ENCODE measurements at regions not wholly inside any gene's neighbourhood (a gene's known extent, or its start where the extent isn't known, plus 50 kb on each side); places are given as distances from the start of the nearest gene placed in this dataset.

DNA sequence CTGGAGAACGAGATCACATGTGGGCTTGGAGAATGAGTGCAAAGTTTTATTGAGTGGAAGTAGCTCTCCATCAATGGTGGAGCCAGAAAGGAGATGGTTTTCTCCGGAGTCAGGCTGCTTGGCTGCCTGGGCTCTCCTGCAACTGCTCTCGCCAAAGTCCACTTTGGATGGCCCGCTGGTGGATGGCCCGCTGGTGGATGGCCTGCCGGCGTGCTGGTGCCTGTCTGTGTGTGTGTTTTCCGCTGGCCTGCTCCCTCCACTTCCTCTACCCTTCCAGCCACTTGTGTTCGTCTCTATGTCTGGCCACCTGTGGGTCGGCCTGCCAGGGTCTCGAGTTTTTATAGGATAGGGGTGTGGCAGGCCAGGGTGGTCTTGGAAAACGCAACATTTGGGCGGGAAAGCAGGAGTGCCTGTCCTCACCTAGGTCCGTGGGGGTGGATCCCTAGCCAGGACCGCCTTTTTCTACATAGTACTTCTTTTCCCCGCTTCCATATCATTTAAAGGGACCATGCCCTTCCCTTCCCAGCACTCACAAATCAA lies 1292.1 kb upstream of the PIK3C3 start:
- no peak for DNase-seq (ENCODE audit: low spot score)

DNA sequence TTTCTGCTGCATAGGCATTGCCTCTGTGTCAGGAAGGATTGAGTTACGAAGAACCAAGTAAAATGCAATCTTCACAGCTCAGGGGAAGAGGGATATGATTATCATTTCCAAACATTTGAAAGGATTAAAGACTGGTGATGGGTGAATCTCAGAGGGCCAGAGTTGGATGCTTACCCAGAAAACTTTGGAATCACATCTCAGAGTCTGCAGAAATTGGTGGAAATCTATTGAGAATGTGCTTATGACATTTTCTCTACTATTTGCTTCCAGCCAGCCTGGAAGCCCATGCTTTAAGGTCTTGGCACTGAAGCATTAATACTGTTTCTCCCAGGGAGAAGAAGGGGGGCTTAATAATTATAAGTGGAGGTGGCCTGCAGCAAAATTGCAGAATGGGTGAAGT lies 1301.4 kb upstream of the PIK3C3 start:
- DNase-seq (ENCODE audit: low spot score) = no peak

DNA sequence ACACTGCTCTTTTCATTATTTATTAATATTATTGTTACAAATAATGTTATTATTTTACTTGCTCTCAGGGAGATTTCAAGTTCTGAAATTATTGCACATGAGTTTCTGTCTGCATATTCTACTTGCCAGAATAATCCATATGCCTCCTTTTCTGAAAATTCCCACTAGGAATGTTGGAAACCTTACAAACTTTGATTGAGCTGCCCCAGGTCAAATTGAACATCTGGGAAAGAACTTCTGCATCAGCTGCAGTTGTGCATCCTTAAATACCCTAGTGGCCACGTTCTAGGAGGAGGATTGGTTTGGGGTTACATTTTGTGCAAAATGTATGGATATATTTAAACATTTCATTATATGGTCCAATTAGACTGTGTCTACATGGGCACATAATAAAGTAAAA lies 1302.7 kb upstream of the PIK3C3 start:
- DNase-seq (ENCODE audit: low spot score) = no peak

DNA sequence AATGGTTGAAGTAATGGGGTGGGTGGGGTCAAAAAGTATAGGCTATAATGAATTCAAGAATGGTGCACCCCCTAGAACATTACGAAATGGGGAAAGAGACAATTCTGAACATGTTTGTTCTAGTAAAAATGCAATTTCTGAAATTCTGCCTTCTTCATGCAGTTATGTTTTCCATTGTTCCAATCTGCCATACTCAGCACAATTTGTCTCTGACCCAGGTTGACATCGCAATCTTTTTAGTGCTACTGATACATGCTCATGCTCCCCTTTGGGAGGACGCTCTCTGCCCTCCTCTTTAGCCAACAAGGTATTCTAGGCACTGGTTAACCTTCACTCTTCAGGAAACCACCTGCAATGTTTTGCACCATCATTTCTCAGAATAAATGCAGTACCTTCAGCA lies 1303.9 kb upstream of the PIK3C3 start:
- DNase-seq (ENCODE audit: low spot score) = no peak

DNA sequence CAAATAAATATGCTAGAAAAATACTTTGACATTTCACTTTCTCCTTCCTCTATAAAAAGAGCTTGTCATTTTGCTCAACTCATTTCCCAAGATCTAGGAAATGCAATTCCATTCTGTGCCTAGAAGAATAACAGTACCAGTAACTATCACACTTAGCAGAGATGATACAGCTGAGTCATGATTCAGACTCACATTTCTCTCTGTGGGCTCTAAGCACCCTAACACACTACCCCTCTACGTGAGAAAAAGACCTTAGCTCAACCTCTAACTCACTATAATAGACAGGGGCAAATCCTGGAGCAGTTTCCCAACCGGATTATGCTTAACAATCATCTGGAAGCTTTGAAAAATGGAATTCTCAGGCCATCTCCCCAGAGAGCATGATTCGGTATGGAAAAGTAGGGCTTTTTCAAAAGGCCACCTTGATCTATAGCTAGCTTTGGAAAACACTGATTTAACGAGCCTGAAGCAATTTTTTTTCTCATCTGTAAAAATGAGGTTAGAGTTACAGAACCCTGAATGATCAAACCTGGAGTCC lies 1312.3 kb upstream of the PIK3C3 start:
- no peak for DNase-seq (ENCODE audit: low spot score)

DNA sequence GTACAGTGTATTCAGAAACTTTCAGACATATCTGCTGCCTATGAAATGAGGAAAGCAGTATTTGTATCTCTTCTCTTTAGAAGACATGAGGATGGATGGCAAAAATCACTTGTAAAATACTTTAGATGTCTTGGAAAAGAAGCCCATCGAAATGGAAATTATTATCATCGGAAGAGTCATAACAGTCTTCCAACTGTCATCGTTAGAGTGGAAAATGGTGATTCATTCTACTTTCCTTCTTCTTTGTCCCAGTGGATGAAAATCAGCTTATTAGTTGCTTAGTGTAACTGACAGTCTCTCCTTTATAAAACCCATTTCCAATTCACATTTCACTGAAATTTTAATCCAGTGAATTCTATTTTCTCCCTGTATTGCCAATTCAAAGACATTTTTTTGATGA lies 1323.7 kb upstream of the PIK3C3 start:
- no peak for DNase-seq (ENCODE audit: low spot score)

DNA sequence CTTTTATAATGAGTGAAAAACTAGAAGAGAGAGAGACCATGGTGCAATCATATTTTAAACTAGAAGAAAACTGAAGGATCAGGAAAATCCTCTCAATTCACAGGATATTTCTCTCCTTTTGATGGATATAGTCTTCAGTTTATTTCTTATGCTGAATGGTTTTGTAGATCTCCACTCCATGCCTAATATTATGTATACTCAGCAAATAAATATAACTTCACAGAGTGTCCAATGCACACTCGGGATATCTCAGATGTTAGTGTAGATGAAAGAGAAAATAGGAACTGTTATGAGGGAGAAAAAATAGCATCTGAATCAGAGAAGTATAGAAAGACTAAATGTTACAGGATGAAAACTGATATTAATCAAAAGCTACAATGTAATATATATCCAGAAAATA lies 1324.5 kb upstream of the PIK3C3 start:
- no peak for DNase-seq (ENCODE audit: low spot score)

DNA sequence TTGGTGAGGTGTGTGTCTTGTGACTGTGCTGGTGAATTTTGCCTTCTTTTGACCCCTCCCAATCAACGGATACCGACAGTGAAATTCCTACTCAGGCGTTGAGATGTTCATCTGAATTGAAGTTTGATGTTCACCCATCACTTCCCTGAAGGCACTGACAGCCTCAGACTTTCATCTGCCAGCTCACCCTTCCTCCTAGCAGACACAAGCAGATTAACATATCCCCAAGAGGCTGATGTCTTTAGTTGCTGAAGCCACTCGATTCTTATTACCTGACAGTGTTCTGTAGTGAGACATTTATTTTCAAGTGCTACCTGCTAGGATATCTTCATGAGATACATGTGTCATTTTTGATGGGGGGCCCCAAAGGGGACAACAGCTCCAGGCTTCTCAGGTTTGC lies 1330.1 kb upstream of the PIK3C3 start:
- DNase-seq (ENCODE audit: low spot score) = no peak

DNA sequence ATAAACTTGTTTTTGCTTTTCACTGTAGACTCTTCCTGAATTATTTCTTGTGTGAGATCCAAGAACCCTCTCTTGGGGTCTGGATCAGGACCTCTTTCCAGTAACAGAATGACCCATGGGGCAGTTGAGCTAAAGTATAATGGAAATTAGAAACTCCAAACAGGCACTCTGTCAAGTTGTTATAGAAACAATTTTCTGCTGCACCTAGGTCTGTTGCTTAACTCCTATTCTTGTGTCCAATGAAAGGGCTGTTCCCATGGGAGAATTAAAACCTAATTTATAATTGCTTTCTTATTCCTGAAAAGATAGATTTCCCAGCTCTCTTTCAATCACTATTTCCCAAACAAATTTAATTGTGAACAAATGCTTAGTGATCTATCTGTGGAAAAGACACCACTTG lies 1341.3 kb upstream of the PIK3C3 start:
- DNase-seq (ENCODE audit: low spot score) = no peak

DNA sequence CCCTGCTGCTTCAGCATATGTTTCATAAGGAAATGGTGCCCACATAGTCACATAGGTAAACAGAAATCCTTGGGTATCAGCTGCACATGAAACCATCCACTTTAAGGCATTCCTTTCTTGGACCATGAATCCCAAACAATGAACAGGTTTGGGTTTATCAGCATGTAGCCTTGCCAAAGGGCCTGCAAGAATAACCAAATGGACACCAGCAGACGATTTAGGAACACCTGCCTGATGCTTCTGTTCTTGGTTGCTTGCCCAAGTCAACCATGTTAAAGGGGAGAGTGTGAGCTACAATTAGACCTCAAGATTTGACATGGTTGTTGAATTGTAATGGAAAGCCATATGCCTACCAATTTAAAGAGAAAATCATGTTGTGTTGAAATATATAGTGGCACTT lies 1342.7 kb upstream of the PIK3C3 start:
- DNase-seq (ENCODE audit: low spot score) = no peak

DNA sequence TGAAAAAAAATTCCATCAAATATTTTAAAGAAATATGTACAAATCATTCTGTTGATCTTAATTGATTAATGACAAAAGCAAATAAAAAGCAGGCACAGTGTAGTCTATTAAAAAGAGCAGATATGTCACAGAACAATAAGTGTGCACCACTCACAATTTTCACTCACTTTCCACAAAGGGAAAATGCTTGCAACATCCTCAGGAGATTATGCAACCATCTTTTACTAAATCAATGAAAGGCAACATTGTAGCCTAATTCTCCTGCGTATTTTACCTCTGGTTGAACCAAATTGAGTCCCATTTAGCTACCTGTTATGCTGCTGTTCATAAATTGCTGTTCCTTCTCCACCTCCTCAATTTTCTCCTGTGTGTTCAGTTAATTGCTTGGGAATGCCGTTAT lies 1346.8 kb upstream of the PIK3C3 start:
- no peak for DNase-seq (ENCODE audit: low spot score)

DNA sequence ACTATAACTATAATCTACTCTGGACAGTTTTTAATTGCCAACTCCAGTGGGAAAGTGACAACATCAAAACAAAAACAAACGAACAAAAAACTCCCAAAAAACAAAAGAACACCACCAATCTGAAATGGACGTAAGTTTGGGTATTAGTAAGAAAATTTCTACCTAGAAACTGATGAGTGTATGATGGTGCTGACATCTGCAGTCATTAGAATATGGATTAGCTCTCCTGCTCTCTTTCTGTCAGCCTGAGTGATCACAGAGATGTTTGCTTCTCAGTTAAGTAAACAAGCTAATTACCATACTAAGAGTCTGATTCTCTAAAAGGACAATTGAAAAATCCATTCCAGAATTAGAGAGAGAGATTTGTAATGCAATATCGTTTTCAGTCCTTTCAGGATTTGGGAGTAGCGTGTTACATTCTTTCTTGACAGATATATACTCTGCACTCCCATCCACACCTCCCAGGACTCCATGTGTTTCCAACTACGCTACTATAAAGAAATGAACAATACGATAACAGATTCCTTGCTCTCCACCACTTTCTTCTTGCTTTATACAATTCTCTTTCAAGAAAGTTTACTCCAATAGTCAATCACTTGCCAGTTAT lies 1347.4 kb upstream of the PIK3C3 start:
- no peak for DNase-seq (ENCODE audit: low spot score)

DNA sequence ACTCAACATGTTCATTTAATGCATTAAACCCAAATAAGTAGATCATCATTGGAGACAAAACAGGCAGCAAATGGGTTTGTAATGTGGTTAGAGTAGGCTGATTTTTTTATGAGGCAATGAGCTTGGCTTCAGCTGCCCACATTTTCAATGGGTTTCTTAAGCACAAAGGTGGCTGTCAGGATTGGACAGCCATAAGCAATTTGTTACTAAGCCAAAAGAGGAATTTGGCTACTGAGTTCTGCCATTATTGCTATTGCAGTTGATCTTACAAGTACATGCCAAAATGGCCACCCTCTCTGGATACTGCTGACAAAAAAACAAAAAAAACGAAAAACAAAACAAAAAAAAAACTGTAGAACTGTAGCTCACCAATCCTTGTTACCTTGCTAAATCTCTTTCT lies 1348.0 kb upstream of the PIK3C3 start:
- no peak for DNase-seq (ENCODE audit: low spot score)

DNA sequence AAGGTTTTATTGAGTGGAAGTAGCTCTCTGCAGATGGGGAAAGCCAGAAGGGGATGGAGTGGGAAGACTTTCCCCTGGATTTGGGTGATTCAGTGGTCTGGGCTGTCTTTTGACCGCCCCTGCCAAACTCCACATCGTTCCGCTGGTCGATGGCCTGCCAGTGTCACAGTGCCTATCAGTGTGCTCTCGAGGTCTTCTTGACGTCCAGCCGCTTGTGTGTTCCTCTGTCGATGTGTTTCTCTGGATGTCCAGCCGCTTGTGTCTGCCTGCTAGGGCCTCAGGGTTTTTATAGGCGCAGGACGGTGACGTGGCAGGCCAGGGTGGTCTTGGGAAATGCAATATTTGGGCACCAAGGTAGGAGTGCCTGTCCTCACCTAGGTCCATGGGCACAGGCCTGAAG lies 1371.4 kb upstream of the PIK3C3 start:
- no peak for DNase-seq (ENCODE audit: low spot score)

DNA sequence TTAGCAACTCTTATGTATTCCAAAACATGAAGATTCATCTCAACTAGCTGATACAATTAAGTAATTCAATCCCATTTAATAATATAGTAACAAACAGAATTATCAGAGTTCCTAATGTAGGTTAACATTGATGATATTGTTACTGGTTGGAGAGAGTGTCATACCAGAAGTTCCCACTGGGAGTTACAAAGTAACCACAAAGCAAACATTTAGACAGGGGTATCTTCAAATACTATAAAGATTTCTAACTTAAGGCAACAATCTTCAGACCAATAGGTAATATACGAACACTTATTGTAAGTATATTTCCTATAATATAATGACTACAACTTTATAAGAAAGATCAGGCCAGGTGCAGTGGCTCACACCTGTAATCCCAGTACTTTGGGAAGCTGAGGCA lies 1372.9 kb upstream of the PIK3C3 start:
- DNase-seq (ENCODE audit: low spot score) = no peak

DNA sequence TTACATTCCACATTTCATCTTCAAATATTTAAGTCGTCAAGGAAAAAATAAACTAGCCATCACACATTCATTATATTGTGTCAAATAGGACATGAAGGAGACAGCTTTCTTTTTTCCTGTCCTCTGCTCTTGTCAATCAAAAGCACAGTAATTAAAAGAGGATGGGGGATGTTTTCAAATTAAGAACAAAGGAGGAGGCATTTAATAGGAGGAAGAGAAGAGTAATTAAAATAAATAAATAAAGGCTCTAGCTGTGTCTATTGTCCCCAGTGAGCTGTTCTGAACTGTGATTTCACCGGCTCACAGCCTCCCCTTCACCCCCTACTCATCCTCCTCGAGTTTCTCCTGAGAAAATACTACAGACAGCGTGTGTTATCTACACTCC lies 1377.1 kb upstream of the PIK3C3 start:
- no peak for DNase-seq (ENCODE audit: low spot score)

DNA sequence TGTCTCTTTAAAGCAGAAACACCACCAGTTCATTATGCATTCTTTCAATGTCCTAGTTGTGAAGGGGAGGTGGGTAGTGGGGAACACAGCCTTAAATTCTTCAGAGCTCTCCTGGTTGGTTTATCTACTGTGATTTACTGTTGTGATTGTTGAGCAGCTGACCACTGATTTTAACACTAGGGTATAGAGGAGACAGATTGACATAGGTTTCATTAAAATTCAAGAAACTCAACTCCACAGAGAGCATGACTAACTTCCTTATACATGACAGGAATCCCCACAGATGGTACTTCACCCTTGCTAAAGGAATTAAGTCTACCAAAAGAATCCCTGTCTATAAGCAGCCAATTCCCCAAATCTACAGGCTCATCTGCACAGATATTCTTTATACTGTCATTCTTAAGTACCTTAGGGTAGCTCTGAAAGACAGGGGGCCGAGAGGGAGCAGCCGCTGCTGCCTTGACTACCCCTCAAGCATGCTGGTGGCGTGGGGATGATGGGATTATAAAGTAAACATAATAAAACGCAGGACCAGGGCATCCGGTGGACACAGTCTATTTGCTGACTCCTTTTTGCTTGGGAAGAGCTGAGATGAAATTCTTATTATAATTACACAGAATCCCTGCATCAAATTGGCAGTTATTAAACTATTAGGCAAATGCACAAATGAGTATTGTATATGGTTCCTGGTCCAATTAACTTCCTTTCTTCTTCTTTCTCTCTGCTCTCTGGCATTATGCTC lies 1377.6 kb upstream of the PIK3C3 start:
- DNase-seq (ENCODE audit: low spot score) = no peak

DNA sequence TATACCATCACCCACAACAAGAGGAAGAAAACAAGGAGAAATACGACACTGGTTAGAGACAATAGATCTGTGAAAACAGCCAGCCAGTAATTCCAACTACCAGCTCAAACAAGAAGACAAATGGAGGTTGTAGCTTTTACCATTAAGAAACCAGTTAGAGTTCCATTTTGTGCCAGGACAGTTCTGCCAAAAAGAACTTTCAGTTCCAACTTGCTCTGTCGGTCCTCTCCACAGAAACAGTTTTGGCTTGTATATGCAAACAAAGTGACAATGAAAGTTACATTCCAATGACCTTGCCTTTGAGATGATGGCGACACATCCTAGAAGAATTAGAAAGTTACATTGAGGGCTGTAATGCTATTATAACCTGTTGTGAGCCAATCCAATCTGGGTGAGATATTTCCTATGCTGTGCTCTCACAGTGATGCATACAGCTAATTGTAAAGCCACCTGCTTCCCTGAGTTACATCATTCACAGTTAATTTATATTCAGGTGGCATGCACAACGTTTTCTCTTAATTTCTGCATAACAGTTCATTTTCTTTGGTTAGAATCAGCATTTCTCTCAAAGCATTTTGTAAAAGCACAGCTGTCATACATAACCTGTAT lies 1378.4 kb upstream of the PIK3C3 start:
- no peak for DNase-seq (ENCODE audit: low spot score)

DNA sequence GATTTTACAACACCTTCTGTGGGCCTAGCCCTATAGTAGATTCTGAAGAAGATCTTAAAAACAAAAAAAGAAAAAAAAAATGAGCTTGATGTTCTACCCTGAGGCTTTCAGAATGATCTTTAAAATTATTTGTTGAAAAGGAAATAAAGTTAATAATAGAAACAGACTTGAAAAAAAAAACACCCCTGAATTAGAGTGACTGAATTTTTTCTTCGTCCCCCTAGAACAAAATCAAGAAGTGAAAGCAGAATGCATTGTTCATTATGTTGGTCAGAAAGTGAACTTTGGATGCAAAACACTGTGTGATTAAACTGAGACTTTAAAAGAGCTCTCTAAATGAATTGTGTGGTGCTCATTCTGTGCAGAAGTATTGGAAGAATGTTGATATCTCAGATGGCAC lies 1384.4 kb upstream of the PIK3C3 start:
- no peak for DNase-seq (ENCODE audit: low spot score)

DNA sequence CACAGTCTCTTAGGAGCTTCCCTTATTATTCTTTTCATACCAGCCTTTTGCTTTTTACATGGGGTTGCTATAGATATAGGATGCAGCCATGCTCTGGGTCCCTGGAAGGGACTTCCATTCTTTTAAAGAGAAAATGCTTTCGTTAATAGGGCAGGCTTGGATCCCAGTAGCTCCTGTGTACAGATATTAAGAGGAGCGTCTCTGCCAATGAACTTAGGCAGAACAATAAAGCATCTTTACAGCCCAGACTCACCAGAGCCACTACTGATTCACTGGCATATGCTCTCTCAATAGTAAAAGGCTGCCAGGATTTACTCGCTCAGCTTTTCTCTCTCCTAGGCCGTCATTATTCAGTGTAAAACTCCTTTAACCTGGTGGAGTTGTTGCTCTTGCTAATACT lies 1385.4 kb upstream of the PIK3C3 start:
- no peak for DNase-seq (ENCODE audit: low spot score)

DNA sequence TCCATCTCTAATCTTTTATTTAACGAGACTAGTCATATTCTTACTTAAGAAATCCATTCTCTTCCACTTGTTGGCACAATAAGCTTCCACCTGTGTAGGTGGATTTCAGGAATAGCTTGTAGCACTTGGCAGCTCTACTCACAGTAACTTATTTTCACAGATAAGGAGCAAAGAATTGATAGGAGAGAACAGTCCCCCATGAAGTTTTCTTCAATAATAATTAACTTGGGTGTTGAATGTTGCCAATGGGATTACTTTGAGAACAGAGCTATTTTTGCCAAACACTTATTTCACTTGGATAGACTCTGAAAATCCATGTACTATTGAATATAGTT lies 1388.6 kb upstream of the PIK3C3 start:
- DNase-seq (ENCODE audit: low spot score) = no peak

DNA sequence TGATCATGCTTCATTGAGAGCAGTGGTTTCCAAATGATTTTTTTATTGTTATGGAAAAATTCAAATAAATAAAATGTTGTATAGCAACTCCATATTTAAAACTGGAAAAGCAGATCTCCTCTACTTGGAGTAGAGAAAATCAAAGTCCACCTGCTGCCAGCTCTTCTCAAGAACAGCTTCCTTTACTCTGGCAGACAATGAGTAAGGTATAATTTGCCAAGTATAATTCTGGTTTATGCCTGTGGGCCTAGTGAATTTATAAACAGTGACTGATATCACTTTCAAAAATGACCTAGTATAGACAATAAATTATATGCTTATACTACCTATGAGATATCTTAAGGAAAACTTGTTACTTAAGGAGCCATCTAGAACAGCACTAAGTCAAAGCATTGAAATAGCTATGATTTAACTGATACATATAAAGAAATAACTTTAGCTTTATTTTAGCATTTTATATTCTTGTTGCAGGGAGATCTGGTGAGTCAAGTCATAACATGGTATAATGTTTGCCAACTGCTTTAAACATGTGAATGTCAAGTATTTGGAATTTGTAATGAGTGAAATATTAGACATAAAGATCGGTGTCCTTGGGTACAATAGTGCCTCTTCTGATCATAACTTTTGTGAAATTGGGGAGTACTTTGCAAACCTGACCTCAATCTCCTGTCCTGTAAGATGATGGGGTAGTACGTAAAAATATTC lies 1389.1 kb upstream of the PIK3C3 start:
- DNase-seq (ENCODE audit: low spot score) = no peak

DNA sequence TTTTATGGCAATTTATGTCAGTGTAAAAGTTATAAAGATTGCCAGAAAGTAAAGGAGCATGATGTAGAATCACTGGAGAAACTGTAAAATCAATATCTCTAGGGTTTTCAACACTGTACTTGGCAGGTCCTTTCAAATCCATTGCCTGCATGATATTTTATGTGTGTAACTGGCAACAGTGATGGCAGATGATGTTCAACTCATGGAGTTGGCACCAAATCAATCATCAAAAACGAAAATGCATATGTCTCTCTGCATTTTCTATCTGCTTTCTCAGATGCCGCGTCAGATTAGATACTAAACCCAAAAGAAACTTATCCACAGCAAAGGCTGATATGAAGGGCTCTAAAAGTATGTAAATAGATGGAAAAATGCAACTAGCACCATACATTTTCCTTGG lies 1395.5 kb upstream of the PIK3C3 start:
- no peak for DNase-seq (ENCODE audit: low spot score)

Data from HuH-7.5 (cell line).